ENCODE measurements at regions not wholly inside any gene's neighbourhood (a gene's known extent, or its start where the extent isn't known, plus 50 kb on each side); places are given as distances from the start of the nearest gene placed in this dataset.

DNA sequence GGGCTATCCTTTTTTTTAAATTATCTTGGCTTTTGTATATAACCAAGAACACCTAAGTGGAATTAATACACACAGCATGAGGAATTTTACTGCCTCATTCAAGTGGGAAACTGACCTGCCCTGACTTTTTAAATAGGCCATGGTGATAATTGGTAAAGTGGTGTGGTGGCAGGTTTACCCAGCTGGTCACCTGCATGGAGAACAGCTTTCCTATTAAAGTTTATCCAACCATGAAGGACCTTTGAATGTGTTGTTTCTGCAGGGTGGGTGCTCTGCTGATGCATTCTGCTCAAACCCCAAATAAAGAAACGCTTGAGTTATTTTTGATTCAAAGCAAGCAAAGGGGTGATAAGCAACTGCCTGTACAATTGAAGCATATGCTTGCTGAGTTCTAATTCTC lies 261.0 kb upstream of the GRIN3A start:
- TF ChIP-seq, protein P1, sequence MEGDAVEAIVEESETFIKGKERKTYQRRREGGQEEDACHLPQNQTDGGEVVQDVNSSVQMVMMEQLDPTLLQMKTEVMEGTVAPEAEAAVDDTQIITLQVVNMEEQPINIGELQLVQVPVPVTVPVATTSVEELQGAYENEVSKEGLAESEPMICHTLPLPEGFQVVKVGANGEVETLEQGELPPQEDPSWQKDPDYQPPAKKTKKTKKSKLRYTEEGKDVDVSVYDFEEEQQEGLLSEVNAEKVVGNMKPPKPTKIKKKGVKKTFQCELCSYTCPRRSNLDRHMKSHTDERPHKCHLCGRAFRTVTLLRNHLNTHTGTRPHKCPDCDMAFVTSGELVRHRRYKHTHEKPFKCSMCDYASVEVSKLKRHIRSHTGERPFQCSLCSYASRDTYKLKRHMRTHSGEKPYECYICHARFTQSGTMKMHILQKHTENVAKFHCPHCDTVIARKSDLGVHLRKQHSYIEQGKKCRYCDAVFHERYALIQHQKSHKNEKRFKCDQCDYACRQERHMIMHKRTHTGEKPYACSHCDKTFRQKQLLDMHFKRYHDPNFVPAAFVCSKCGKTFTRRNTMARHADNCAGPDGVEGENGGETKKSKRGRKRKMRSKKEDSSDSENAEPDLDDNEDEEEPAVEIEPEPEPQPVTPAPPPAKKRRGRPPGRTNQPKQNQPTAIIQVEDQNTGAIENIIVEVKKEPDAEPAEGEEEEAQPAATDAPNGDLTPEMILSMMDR (conservative IDR thresholded peaks at IDR 0.05): no peak
- no peak for TF ChIP-seq ZFX (IDR thresholded peaks at IDR 0.05)

DNA sequence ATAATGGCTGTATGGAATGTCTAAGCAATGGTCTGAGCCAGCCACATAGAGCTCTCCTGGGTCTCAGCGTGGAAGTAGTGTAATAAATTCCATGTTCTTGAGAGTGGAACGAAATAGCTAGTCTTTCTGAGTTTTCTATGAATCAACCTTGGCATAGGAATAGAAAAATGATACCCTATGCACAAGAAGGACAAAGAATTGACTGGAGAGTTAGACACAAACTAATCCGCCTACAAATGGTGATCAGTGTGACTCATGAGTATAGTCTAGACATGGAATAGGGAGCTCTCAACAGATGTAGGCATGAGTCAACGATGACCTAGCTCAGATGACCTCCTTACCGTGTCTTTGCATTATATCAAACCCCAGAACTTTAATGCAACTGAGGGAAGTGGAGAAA lies 256.8 kb upstream of the GRIN3A start:
- no peak for TF ChIP-seq ZFX (IDR thresholded peaks at IDR 0.05)
- TF ChIP-seq, protein P1 (conservative IDR thresholded peaks at IDR 0.05): no peak
- no peak overlapping the region for H3K27ac ChIP-seq

More for the DNA sequence above, 261.0 kb upstream of the GRIN3A start:
- H3K27ac ChIP-seq: no peak overlapping the region

DNA sequence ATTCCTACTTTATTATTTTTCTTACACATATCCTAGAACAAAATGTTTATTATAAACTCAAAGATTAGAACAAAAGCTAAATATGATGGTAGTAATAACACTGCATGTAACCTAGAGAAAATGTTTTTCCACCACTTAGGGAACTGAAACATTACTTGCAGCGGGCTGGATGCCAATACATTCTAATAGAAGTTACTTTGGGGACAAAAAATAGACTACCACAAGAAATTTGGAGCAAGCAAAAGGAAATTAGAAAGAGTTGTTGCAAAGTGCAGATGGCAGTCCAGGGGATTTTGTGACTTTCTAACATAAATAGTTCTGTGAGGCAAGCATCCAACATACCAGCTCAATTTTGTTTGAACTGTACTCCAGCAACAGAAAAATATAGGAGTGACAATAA lies 255.3 kb upstream of the GRIN3A start:
- no peak for TF ChIP-seq ZFX (IDR thresholded peaks at IDR 0.05)
- TF ChIP-seq, protein P1 (conservative IDR thresholded peaks at IDR 0.05): no peak
- H3K27ac ChIP-seq: no peak overlapping the region

DNA sequence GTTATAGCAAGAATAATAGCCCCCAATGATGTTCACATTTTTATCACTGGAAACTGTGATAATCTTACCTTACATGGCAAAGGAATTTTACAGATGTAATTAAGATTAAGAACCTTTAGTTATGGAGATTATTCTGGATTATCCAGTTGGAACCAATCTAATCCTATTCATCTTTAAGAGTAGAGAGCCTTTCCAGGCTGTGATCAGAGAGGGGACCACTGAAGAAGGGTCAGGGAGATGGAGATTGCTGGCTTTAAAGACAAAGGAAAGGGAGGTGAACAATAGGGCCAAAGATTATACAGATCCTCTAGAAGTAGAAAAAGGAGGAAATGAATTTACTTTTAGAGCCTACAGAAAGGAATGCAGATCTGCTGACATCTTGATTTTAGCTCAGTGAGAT lies 253.5 kb upstream of the GRIN3A start:
- TF ChIP-seq ZFX (IDR thresholded peaks at IDR 0.05): no peak
- TF ChIP-seq, protein P1 (conservative IDR thresholded peaks at IDR 0.05): no peak
- H3K27ac ChIP-seq: no peak overlapping the region

DNA sequence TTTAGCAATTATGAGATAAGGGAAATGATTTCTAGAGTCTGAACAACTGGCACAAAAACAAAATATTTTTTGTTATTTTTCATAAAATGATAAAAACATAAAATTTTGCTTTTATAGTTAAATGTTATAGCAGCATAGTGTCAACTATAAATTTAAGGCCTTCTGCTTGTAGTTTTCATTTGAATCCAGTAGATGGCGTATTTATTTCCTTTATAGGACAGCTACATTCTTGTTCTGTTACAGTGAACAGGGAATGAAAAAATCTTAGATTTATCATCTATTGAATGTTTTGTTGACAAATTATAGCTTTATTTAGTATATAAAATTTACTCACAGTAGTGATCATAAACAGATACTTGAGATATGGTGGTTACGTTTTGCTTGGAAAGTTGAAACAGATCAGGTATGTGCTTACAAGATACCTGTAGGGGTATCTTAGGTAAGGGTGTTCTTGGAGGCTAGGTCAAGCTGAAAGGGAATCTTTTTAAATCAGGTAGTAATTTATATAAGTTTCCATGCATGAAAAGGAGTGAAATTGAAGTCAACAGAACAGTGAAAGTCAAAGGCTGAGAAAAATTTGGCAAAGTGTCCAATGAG lies 239.3 kb upstream of the GRIN3A start:
- TF ChIP-seq, protein P1 (conservative IDR thresholded peaks at IDR 0.05): peak; percentile 83
- no peak for TF ChIP-seq ZFX (IDR thresholded peaks at IDR 0.05)
- H3K27ac ChIP-seq: no peak overlapping the region

DNA sequence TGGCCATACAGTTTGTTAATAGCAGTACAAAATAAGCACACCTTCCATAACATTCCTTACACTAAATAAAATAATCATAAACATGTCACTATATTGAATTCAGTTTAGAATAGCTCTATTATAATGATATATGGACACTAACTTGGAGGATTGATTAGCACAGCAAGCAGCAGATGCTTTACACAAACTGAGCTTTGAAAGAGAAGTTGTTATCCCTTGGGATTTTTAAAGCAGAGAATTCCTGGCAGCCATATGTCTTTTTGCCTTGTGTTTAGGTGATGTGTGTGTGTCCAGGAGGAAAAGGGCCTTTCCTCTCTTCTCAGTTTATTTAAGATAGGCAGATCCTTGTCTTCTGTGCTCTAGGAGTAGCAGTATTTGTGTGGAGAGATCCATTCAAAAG lies 232.2 kb upstream of the GRIN3A start:
- TF ChIP-seq ZFX (IDR thresholded peaks at IDR 0.05): no peak
- TF ChIP-seq, protein P1 (conservative IDR thresholded peaks at IDR 0.05): no peak
- no peak overlapping the region for H3K27ac ChIP-seq

DNA sequence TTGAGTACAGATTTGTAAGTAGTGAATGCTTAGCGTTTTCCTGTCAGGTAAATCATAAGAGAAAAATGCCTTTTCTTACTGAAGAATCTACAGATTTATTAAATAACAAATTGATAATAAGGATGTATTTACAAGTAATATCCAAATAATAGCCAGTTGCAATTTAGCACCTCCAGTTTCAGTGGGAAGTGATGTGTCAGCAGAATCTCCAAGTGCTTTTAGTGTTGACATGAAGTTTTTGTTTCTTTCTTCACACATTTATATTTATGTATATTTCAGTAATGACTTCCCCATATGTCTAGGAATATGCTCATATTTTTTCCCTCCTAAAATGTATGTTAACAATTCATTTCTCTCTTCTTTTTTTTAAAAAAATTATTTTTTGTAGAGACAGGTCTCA lies 229.9 kb upstream of the GRIN3A start:
- TF ChIP-seq, protein P1 (conservative IDR thresholded peaks at IDR 0.05): no peak
- TF ChIP-seq ZFX (IDR thresholded peaks at IDR 0.05): no peak
- H3K27ac ChIP-seq: no peak overlapping the region

All from C4-2B (cell line).